Amygdala (tissue), 56 donors: ENCODE measurements at regions not wholly inside any gene's neighbourhood (a gene's known extent, or its start where the extent isn't known, plus 50 kb on each side); places are given as distances from the start of the nearest gene placed in this dataset.

ENCODE experiments used
- DNase-seq, 56 donors: peaks; one replicate each; lab custom pipeline; 2025; lab: John Stamatoyannopoulos, UW

DNA sequence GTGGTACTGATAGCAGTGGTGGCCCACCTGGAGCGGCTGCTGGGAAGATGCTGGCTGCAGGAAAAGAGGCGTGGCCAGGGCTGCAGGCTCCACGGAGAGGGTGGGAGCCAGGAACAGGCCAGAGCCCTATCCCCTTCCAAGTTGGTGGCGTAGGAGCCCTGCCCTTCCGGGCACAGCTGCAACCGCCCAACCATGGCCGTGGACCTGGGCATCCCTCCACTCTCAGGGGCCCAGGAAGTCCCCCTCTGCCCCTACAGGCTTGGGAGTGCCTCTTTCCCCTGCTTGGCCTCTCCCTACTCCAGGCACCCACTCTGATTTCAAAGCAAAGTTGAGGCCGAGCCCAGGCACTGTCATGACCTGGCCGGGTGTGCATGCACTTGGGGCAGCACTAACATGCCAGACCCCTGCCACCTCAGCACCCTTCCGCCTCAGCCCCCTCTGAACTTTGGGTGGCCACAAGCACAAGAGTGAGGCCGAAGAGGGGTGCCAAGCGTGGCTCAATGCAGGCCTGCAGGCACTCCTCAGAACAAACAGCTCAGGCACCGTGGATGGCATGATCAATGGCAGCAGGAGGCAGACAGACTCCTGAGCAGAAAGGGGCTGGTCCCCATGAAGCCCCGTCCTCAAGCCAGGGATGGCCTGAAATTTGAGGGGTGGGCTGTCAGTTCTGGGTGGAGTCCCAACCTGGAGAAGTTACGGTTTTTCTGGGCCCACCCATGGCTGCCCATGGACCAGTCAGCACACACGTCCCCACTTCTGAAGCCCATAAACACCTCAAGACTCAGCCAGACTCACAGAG lies 164.9 kb upstream of the PRNP start:
- DNase-seq = no peak

DNA sequence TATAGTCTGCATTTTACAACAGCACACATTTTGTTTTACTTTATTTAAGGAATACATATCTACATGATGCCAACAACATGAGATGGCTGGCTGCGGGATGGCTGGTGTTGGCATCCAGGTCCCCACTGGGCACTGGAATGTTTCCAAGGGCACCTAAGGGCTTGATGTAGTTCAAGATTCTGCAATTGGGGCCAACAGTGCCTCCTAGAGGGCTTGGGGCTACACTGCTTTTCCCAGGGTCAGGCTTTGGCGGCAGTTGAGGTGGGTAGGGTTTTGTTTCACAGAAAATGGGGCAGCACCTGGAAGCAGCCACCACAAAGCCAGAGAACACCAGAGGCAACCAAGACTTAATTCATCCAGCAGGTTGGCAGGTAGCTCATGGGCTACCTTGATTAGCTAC lies 166.7 kb upstream of the PRNP start:
- DNase-seq = no peak

DNA sequence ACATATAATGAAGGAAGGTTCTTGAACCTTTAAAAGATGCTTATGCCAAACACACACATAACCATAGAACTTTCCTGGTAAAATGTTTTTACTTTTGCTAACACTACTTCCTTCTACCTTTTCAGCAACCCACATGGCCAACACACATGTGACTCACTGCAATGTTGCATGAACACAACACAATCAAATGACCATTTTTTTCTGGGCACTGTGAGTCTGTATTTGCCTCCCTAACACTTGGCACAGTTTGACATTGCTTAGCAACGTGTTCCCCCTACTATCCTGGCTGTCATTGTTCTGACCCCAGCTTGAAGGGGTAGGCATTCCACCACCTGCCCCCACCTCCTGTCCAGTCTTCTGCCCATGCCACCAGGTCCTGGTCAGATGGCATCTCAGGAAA lies 169.4 kb upstream of the PRNP start:
- DNase-seq = no peak

DNA sequence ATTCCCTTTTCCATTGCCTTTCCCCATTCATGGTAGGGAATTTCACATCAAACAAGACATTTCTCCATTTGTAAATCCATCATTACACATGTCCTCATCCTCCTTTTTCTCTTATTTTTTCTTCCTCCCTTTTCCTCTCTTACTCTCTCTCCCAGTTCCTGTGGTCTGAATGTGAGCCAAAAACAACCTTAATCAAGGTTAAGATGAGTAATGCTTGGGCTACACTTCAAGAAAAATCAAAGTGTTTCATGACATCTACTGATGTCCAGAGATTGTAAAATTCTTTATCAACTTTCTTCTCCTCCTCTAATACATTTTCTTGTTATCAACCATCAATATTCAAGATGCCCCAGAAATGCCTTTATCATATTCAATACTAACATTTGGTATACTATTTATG lies 172.5 kb upstream of the PRNP start:
- no peak for DNase-seq

DNA sequence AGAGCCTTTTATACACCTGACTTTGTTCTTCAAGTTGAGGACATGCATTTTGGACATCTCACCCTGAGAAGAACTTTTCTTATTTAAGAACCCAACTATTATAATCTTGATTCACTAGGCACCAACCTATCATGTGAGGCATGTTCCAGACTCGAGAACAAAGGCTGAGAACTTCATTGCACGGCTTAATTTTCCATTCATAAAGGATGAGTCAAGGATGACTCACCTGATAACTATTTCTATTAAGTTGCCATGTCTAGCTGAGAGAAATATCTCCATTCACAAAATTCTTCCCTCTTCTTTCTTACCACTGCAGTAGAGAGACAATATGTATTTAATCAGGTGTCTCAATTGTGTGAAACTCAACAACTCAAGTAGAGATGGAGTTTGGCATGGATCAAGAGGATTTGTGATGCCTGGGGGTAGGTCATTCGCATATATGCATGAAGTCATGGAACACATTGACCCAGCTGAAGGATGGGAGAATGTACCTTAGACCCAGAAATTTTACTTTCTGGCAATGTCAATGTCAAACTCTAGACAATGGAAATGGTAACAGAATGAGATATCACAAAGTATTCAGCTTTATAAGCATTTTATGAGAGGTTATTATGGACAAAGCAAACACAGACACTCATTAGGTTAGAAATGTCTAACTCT lies 173.2 kb upstream of the PRNP start:
- no peak for DNase-seq

DNA sequence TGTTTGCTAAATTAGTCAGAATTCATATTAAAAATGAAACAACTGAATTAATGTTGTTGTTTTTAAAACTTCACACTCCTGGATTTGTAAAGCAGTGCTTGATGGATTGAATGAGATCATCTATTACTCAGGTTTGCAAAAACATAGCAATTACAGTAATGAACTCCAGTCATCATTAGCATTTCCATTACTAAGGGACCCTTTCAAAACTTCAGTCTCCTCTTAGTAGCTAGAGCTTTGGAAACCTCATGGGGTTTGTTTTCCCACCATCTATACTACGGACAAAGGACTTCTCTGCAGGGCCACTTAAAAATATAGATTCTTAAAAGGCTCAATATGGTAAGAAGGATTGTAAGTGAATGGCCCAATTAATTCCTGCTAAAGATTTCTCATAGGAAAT lies 174.5 kb upstream of the PRNP start:
- no peak for DNase-seq

DNA sequence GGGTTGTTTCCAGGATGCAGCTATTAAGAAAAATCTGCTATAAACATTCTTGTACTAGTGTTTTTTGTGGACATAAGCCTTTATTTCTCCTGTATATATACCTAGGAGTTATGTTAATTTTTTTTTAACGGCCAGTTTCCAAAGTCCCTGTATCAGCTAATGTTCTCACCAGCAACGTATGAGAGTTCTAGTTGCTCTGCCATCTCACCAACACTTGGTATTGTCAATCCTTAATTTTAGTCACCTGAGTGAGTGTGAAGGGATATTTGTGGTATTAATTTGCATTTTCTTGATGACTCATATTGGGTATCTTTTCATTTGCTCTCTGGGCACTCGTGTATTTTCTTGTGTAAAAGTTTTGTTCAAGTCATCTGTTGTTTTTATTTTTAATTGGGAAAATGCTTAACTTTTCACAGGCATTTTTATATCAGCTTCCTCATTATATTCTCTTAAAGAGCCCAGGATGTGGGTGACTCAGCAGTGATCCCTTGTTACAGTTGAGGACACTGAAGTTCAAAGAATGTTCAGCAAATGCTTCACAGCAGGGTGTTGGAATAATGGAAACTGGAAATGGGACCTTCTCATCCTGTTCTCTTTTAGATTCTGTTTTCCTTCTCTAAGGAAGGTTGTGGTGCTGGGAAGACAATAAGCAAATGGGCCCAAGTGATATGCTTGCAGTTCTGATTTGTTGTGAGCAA lies 176.3 kb upstream of the PRNP start:
- DNase-seq = no peak

DNA sequence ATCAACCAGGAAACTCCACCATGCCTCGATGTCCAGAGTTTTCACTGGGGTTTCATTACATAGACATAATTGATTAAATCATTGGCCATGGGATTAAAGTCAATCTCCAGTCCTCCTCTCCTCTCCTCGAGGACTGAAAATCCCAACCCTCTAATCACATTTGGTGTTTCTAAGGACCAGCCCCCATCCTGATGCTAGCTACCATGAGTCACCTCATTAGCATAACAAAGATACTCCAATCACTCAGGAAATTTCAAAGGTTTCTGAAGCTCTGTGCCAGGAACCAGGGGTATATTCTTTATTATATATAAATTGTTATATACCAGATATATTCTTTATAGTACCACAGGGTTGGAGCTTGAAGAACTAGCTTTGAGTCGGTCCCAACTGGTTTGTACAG lies 177.5 kb upstream of the PRNP start:
- no peak for DNase-seq

DNA sequence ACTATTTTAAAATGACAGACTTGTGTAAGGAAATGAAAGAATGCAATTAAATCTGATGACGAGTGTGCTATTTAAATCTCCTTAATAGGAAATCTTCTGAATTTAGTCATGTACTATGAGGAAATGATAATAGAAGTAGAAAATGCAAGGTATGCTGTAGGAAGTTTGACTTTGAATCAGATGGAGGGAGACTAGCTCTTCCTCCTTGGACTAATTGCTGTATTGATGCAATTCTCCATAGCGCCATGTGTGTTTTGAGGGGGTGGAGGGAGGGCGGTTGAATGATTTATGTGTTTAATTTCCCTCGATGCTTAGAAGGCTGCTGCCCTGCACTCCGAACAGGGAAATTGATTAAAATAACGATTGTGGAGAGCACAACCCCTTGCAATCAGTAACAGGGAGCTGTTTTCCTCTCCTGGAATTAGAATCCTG lies 179.0 kb upstream of the PRNP start:
- DNase-seq = no peak

DNA sequence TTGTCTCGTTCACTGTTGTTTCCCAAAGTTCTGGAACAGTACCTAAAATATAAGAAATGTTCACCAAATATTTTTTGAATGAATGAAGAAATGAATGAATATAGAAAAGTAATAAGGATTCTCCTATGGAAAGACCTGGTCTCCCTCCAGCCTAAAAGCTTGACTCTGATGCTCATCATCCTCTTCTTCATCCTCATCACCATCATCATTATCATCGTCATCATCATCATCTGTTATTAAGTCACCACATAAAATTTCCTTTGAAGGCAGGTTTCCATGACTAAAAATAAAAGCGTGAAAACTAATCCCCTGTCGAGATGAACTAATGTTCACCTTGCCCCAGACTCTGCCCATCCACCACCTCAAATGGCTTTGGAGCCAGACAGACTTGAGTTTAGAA lies 181.4 kb upstream of the PRNP start:
- no peak for DNase-seq

DNA sequence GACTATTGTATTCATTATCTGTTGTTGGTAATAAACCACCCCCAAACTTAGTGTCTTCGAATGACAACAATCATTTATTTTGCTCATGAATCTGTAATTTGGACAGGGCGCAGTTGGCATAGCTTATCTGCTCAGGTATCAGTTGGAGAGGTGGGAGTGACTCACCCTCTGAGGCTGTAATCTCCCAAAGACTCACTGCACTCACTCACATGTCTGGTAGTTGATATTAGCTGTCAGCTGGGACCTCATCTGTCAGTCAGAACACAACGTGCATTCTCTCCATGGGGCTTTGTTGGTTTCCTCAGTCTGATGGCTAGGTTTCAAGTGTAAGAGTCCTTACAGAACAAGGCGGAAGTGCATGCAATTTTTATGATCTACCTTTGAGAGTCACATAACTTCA lies 183.5 kb upstream of the PRNP start:
- DNase-seq = no peak

DNA sequence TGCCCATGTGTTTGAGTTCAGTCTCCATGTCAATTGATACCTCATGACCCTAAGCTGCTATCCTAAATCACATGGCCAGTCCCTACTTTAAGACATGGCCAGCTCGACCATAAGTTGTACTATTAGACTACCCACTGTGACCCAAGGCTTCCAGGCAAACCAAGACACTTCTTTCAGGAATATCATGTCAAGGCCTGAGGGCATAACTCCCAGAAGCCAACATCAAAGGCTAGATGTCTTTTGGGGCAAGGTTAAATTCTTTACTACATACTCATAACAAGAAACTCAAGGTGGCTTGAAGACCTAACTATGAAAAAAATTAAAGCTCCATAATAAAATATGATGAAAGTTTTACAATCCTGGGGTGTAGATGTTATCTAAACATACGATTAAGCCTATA lies 192.9 kb upstream of the PRNP start:
- DNase-seq = no peak

DNA sequence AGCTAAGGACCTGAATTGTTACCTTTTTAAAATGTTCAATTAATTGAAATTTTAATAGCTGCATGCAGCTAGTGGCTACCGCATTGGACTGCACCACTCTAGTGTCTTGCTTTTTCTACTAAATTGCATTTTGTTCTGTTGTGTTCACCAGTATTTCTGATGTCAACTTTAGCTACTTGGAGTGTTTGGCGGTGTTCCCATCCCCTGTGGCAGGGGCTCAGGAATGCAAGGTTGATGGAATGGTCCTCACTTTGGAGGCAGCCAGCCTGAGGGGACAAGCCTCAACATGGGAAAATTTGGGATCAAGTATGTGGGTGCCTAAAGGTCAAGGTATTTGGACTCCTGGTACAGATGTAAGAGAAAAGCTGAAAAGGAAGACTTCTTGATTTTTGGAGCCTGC lies 194.6 kb upstream of the PRNP start:
- DNase-seq = no peak

DNA sequence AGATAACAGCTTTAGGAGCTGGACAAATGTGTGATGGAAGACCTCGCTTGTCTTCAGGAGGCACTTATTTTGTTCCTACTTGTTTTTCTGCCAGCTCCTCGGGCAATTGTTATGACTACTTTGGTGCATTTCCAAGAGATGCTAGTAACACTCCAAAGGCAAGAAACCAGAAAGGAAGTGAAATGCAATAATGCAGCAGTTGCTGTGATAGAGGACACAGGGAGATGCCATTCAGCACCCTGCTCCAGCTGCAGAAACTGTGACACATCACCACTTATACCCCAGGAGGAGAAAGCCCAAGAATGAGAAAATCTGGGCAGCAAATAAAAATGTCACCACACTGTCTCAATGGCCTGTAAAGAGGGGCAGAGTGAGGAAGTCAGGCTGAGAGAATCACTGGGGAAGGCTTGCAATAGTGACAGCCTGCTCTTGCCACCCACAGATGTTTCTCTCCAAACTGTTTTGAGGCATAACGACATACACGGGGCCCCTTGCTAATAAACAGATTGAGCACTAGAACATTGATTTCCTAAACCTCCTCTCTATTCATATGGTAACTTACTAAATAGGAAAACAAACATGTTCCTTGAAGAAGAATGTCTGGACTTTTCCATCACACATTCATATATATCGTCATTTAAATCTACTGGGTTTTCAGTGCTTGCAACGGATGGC lies 195.5 kb upstream of the PRNP start:
- DNase-seq = no peak

DNA sequence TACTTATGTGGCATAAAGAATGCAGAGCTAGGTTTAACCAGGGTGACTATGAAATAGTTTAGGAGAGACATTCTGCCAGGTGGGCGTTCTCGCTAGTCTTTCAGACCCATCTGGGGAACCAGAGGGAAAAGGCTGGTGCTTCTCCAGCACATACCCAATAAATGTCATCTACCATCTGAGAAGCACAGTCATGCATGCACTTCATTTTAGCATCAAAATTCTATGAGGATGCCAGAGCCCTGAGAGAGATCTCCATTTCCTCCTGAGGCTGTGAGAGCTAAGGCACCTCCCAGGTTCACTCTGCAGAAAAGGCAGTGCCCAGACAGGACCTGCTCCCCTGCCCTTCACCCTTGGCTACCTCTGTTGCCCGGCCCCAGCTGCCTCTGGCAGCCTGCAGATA lies 196.2 kb upstream of the PRNP start:
- DNase-seq = peak in 1 of 56 donors; percentile 2

DNA sequence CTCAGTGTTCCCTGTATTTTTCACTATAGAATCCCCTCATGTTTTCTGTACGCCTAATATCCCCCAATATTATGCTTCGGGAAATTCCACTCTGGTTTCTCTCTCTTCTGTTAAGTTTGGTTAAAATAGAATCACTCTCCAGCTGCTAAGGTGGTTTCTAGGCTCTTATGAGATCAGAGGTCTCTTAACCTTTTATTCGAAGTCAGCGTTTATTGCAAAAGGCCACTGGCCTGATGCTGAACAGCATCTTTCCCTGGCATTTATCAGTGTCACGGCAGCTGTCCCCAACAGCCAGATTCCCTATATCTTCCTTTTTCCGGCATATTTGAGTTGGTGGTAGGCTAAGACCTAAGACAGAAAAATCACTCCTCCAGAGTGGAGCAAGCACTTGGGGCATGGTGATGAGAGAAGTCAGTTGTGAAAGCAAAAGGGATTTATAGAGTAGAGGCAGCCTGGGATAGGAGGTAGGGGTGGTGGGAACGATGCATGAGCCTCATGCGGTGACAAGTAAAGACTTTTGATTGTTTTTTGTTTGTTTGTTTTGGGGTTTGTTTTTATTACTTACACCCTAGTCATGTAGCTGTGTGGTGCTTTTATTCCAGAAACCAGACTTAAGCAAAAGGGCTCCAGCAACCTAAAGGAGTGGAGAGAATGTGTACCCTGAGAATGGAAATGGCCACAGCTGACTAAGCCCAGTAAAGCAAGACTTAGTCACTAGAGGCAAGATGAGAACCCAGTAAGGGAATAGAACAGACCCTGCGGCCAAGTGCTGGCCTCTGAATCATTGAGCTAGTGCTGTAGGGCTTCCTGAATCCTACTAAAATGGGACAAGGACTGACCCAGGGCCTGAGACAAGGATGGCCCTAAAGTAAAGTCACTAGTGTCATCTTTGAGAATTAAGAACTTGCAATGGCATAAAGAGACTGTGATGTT lies 197.6 kb upstream of the PRNP start:
- DNase-seq = no peak

DNA sequence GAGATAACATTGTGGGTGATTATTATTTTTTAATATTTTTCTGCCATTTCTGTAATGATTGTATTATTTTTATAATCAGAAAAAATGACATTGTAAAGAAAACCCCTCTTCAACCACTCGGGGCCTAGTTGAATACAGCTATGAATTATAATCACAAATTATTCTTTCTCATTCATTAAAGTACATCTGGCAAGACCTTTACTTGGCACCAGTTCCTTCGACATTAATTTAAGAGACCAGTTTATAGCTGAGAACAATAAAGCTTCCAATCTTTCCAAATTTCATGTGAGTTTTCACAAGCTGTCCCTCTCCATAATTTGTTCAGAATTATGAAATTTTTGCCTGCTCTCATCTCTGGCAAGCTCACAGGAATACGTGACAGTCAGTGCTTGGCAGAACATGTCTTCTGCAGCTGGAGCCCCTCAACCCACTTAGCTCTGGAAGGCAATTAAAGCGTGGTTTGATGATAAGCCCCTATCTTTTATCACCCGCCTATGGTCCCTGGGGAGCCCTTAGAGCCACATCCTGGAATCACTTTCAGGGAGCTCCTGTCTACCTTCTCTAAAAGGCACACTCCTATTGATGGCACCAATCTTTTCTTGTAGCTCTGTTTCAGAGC lies 201.8 kb upstream of the PRNP start:
- DNase-seq = no peak

DNA sequence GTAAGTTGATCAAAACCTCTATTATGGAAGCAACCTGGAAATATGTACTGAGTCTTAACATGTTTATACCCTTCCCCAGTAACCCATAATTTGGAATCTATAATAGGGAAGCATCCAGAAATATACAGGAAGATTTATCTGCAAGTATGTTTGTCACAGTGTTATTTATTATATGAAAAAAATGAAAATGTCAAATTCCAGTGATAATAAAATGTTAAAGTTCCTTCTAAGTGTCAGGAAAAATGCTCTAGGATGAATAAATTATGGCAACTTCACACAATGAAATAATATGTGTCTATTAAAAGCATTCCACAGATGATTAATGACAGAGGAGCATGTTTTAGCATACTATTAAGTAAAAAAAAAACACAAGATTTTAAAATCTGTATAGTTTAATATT lies 202.3 kb upstream of the PRNP start:
- DNase-seq = no peak

DNA sequence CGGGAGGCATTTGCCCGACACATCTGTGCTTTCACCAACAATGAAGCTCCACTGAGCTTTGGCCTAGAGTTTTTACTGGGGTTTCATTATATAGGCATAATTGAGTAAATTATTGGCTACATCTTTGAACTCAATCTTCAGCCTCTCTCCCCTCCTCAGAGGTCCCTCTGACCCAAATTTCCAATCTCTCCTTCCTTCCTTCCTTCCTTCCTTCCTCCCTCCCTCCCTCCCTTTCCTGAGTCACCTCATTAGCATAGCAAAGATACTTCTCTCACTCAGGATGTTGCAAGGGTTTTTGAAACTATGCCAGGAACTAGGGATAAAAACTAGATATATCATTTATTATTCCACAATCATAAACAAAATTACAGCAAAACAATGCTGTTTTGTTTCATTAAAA lies 202.8 kb upstream of the PRNP start:
- DNase-seq = no peak

DNA sequence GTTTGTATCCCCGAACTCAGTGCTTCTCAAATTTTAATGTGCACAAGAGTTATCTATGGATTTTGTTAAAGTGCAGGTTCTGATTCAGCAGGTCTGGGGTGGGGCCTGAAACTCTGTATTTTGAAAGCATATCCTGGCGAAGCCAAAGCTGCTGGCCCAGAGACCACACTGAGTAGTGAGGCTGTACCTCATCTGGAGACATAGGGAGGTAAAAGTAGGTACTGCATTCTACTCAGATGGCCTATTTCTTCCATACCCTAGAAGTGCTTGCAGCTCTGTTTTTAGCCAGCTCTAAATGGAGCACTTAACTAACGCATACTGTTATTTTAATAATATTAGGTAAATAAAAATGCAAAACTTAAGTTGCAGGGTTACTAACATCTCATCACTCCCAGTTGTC lies 206.2 kb upstream of the PRNP start:
- no peak for DNase-seq
